Glomerular visceral epithelial cell (primary cell): ENCODE measurements at regions not wholly inside any gene's neighbourhood (a gene's known extent, or its start where the extent isn't known, plus 50 kb on each side); places are given as distances from the start of the nearest gene placed in this dataset.
"Not testable (repeated sequence)": the region's sequence is repeated elsewhere in the genome, so short reads cannot be mapped to it uniquely, and the experiment has no call there.

Experiments
- DNase-seq: peaks from one replicate; pipeline ENCODE4 v3.0.0-alpha.2; 2016; ENCODE audit errors: extremely low spot score

DNA sequence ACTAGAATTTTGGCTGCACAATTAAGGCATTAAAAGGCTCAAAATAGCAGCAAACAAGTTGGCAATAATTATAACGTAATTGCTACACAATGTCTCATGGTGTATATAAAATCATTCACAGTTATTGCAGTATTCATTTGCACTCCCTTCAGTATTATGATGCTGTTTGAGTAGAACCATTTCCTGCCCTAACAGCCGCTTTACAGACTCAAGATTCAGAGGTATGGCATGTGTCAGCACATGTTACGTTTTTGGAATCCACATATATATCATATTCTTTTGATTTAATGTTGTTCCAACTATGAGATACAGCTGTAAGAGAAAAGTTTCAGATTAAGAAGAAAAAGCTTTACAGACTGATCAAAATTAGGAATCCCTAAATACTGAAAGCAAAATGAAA is 56.3 kb upstream of the NCKAP5 start:
- DNase-seq = no peak

- DNase-seq = no peak
Measured at GRCh38 chr2:133627741-133628140, 59.5 kb upstream of the NCKAP5 start.

GRCh38 chr2:133633309-133633708 is 65.0 kb upstream of the NCKAP5 start:
- no peak for DNase-seq

- peak; percentile 65 for DNase-seq
Measured at GRCh38 chr2:133633881-133634409, 65.7 kb upstream of the NCKAP5 start.

DNA sequence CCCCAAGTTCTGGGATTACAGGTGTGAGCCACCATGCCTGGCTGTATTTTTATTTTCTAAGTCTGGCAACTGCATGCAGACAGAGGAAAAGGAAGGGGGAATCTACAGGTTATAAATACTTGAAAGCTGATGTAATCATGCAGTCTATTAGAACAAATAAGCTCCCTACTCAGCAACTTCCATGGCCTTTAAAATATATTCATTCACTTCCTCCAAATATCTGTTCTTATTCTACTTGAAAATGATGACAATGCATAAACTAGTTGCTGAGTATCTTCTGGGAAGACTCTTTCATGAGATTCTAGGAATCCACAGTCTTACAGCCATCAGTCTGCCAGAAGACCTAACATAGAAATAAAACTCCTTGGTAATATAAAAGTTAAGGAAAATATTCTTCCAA is 66.9 kb upstream of the NCKAP5 start:
- DNase-seq = peak; percentile 27

GRCh38 chr2:133636287-133636686 is 68.0 kb upstream of the NCKAP5 start:
- DNase-seq = no peak

DNA sequence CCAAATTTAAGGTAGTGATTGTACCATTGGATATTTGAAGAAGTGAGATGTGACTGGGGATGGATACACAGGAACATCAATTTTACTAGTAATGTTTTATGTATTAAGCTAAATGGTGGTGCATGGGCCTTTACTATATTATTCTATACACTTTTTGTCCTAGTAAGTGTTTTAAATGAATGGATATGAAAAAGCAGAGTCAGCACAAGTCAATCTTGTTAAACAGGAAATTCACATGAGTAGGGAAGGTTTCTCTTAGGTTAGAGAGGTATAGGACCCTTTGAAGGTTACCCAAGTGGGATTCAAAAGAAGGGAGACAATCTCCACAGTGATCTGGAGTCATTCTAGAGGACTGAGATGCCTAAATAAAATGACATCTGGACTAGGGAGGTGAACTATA is 71.8 kb upstream of the NCKAP5 start:
- no peak for DNase-seq

- DNase-seq = peak; percentile 47
Measured at GRCh38 chr2:133641497-133641896, 73.2 kb upstream of the NCKAP5 start.

GRCh38 chr2:133641942-133642725 is 73.9 kb upstream of the NCKAP5 start:
- DNase-seq = no peak

DNA sequence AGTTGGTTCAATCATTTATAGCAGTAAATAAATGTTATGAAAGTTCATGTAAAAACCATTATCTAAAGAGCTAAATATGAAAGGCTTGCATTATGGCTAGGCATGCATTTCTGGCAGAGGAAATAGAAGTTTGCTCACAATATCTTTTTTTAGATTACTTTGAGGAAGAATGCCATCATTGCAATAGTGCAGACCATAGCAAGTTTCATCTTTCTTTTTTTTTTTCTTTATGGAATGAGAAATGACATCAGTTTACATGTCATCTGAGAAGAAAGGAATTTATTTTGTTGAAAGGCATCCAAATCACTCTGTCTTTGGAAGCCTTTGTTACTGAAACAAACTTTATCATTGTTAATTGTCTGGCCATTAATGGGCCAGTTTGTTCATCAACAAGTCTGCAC is 74.5 kb upstream of the NCKAP5 start:
- DNase-seq = no peak

DNA sequence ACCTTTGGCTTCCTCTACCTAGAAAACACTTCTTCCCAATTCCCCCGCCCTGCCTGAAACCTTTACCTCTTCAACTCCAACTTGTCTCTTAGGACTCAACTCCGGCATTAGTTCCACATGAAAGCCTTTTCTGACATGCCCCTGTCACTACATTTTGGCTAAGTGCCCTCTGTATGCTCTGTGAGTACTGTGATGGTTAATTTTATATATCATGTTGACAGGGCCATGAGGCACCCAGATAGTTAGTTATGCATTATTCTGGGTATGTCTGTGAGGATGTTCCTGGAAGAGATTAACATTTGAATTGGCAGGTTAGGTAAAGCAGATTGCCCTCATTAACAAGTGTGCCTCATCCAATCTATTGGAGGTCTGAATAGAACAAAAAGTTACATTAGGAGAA is 75.6 kb upstream of the NCKAP5 start:
- DNase-seq = no peak

DNA sequence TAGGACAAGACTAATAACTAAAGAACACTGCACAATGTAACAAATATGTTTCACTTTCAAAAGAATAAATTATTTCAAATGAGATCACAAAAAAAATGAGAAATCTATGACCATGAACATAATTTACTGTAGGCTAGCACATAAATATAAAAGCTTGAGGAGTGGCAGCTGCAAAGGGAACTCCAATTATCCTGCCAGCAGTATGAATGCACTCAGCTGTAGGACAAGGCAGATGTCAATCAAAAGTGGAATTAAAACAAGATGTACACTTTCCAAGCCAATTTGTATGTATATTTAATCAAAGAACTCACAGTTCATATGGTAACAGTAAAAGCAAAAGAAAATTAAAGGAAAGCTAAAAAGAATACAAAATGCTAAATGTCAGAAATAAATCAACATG is 76.6 kb upstream of the NCKAP5 start:
- DNase-seq = no peak

GRCh38 chr2:133647386-133647785 is 79.1 kb upstream of the NCKAP5 start:
- not testable (repeated sequence) for DNase-seq

- no peak for DNase-seq
Measured at GRCh38 chr2:133651861-133652260, 83.6 kb upstream of the NCKAP5 start.

DNA sequence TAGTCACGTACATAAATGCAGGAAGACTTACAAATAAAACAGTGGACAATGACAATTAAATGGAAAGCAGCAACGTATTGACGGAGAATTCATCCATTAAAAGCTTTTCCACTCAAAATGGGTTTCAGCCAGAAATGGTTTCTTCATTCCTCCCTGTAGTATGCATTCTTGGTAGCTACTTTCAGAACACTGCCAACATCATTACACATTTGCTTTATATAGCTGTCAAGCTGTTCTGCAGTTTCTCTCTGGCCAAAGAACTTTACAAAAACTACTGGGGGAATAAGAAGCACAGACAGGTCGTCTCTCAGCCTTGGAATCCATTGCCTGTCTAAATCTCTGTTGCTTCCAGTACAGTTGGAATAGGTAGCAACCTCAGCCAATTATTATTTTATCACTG is 84.1 kb upstream of the NCKAP5 start:
- DNase-seq = no peak

- DNase-seq = no peak
Measured at GRCh38 chr2:133653056-133653455, 84.8 kb upstream of the NCKAP5 start.

GRCh38 chr2:133654949-133655348 is 86.7 kb upstream of the NCKAP5 start:
- no peak for DNase-seq

DNA sequence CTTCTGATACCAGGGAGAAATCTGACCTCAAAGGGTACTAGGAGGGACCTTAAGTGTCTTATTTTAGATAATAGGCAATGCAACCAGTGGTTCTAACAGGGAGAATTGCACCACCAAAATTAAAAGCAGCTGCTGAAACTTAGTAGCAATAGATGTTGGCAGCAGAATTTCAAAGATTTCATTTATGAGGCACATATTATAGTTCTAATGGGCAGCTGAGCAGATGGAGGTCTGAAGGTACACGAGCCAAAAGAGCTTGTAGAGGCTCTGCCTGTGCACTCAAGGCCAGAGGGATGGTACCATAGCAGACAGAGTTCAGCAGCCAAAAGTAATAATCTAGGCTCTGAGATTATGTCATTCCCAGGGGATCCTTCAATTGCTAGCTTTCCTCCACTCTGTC is 87.3 kb upstream of the NCKAP5 start:
- DNase-seq = no peak

GRCh38 chr2:133657591-133657990 is 89.3 kb upstream of the NCKAP5 start:
- DNase-seq = peak; percentile 91

DNA sequence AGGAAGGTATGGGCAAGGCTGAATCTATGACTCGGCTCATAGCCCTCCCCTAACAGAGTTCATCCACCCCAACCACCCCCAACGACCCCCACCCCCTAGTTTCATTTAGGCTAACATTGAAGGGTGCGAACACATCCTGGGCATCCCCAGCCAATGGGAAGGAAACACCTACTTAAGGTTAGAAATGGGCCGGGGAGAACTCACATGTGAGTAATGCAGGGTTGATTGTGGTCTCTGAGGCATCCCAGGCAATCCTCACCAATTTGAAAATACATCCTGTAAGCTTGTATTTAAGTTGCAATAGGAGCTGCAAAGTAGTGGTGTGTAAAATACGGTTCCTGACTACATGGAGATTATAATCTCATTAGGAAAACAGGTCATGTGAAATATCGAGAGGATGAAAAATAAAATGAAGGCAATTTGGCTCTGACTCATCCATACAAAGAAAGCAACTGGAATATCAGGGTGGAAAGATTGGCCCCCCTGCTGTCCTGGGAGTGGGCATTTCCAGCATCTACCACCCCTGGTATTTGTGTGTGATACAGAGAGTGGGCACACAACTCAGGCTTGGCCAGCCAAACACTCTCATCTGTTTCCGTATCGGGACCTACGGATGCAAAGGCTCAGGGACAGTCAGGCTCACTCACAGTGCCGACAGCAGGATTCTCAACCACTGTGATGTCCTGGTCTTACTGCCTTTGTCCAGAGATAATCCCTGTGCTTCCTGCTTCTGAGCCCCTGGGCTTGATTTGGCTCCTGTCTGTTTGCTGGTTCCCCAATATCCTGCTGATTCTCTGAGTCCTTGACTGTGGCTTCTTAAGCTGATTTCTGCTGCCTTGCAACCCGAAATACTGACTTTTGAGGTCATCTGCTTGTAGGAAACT is 90.0 kb upstream of the NCKAP5 start:
- DNase-seq = peak; percentile 81

GRCh38 chr2:133660510-133660909 is 92.2 kb upstream of the NCKAP5 start:
- no peak for DNase-seq

DNA sequence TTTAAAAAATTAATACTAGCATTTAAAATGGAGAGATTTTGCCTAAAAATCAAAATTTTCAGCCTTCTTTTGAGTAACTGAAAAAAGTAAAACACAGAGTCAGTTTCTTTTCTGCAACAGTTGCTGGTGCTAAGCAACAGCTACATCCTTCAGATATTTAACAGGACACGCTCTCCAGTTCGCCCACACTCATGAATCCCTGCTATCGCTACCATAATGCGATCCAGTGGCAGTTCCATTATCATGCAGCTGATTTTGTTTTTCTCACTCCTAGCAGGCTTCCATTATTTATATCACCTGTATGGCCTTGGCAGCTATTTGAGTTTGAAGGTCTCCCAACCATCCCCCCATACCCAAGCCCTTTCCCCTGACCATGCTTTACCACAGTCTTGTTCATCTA is 93.1 kb upstream of the NCKAP5 start:
- no peak for DNase-seq

DNA sequence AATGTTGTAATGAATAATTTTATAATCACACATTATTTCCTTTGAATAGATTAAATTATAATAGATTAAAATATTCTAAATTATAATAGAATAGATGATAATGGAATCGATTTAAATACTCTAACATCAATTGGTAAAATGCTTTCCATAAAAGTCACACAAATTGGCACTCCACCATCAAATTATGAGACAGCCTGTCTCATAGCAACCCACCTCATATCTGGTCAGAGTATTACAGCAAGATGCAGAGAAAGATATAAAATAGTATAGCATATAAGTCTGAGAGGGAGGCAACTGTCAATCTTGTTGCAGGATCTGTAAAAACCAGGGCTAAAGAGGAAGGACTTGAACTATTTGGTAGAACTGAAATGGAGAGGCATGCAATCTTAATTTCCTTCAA is 98.4 kb upstream of the NCKAP5 start:
- no peak for DNase-seq
